ENCODE measurements at regions not wholly inside any gene's neighbourhood (a gene's known extent, or its start where the extent isn't known, plus 50 kb on each side); places are given as distances from the start of the nearest gene placed in this dataset.

DNA sequence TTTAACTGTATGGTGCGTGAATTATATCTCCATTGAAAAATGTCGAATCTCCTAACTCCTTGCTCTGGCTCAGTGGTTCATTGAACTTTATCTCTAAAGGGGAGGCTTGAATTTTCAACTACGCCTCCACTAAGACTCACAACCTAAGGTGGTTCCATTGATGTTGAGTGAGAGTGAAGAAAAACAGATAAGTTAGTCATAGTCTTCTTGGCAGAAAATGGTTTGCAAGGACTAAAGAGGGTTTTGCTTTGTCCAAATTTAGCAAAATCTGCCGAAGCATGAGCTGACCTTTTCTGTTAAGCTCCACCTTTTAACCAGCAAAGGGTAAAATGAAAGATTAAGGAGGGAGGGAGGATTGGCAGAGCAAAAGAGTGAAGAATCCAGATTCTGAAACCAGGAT lies 290.2 kb upstream of the SPTLC3 start:
- ATAC-seq, result no peak
- TF ChIP-seq ZNF8 (CRISPR knock-in tag; IDR thresholded peaks at IDR 0.05) (no peak), ZC3H10 (CRISPR knock-in tag; IDR thresholded peaks at IDR 0.05) (no peak), PPARA (CRISPR knock-in tag; IDR thresholded peaks at IDR 0.05; ENCODE audit: borderline replicate concordance) (no peak), TCF4 (CRISPR knock-in tag; IDR thresholded peaks at IDR 0.05; ENCODE audit: borderline replicate concordance) (no peak), ISL1 (CRISPR knock-in tag; IDR thresholded peaks at IDR 0.05) (no peak), ZNF70 (CRISPR knock-in tag; IDR thresholded peaks at IDR 0.05) (no peak), SNAI2 (CRISPR knock-in tag; IDR thresholded peaks at IDR 0.05) (no peak), BACH2 (CRISPR knock-in tag; IDR thresholded peaks at IDR 0.05; ENCODE audit: borderline replicate concordance) (no peak), GLIS3 (CRISPR knock-in tag; IDR thresholded peaks at IDR 0.05) (no peak), ARNTL (CRISPR knock-in tag; IDR thresholded peaks at IDR 0.05; ENCODE audit: borderline replicate concordance, low read depth) (no peak), CSRNP3 (CRISPR knock-in tag; IDR thresholded peaks at IDR 0.05) (no peak), ZNF565 (CRISPR knock-in tag; conservative IDR thresholded peaks at IDR 0.05; ENCODE audit: low read depth) (no peak), RARB (CRISPR knock-in tag; IDR thresholded peaks at IDR 0.05) (no peak), ZFP3 (CRISPR knock-in tag; IDR thresholded peaks at IDR 0.05) (no peak)
- TF ChIP-seq, protein P1, sequence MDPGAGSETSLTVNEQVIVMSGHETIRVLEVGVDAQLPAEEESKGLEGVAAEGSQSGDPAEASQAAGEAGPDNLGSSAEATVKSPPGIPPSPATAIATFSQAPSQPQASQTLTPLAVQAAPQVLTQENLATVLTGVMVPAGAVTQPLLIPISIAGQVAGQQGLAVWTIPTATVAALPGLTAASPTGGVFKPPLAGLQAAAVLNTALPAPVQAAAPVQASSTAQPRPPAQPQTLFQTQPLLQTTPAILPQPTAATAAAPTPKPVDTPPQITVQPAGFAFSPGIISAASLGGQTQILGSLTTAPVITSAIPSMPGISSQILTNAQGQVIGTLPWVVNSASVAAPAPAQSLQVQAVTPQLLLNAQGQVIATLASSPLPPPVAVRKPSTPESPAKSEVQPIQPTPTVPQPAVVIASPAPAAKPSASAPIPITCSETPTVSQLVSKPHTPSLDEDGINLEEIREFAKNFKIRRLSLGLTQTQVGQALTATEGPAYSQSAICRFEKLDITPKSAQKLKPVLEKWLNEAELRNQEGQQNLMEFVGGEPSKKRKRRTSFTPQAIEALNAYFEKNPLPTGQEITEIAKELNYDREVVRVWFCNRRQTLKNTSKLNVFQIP (CRISPR knock-in tag; IDR thresholded peaks at IDR 0.05; ENCODE audit: borderline replicate concordance, low read depth), result no peak
- TF ChIP-seq, protein P2, sequence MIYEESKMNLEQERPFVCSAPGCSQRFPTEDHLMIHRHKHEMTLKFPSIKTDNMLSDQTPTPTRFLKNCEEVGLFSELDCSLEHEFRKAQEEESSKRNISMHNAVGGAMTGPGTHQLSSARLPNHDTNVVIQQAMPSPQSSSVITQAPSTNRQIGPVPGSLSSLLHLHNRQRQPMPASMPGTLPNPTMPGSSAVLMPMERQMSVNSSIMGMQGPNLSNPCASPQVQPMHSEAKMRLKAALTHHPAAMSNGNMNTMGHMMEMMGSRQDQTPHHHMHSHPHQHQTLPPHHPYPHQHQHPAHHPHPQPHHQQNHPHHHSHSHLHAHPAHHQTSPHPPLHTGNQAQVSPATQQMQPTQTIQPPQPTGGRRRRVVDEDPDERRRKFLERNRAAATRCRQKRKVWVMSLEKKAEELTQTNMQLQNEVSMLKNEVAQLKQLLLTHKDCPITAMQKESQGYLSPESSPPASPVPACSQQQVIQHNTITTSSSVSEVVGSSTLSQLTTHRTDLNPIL (CRISPR knock-in tag; IDR thresholded peaks at IDR 0.05; ENCODE audit: low read depth), result no peak

GRCh38 chr20:12721636-12722035 lies 287.1 kb upstream of the SPTLC3 start:
- TF ChIP-seq ESRRG (CRISPR knock-in tag; IDR thresholded peaks at IDR 0.05) (no peak), GLIS3 (CRISPR knock-in tag; IDR thresholded peaks at IDR 0.05) (no peak), SNAI2 (CRISPR knock-in tag; IDR thresholded peaks at IDR 0.05) (no peak), OSR1 (CRISPR knock-in tag; IDR thresholded peaks at IDR 0.05) (no peak), ZNF70 (CRISPR knock-in tag; IDR thresholded peaks at IDR 0.05) (no peak), TCF4 (CRISPR knock-in tag; IDR thresholded peaks at IDR 0.05; ENCODE audit: borderline replicate concordance) (no peak), ARNTL (CRISPR knock-in tag; IDR thresholded peaks at IDR 0.05; ENCODE audit: borderline replicate concordance, low read depth) (no peak), CSRNP3 (CRISPR knock-in tag; IDR thresholded peaks at IDR 0.05) (no peak), CSDC2 (CRISPR knock-in tag; IDR thresholded peaks at IDR 0.05) (no peak), ZFP3 (CRISPR knock-in tag; IDR thresholded peaks at IDR 0.05) (no peak), PPARA (CRISPR knock-in tag; IDR thresholded peaks at IDR 0.05; ENCODE audit: borderline replicate concordance) (no peak), ISL1 (CRISPR knock-in tag; IDR thresholded peaks at IDR 0.05) (no peak), ZC3H10 (CRISPR knock-in tag; IDR thresholded peaks at IDR 0.05) (no peak), RARB (CRISPR knock-in tag; IDR thresholded peaks at IDR 0.05) (no peak), BACH2 (CRISPR knock-in tag; IDR thresholded peaks at IDR 0.05; ENCODE audit: borderline replicate concordance) (no peak), ZNF565 (CRISPR knock-in tag; conservative IDR thresholded peaks at IDR 0.05; ENCODE audit: low read depth) (no peak)
- TF ChIP-seq, protein P3, sequence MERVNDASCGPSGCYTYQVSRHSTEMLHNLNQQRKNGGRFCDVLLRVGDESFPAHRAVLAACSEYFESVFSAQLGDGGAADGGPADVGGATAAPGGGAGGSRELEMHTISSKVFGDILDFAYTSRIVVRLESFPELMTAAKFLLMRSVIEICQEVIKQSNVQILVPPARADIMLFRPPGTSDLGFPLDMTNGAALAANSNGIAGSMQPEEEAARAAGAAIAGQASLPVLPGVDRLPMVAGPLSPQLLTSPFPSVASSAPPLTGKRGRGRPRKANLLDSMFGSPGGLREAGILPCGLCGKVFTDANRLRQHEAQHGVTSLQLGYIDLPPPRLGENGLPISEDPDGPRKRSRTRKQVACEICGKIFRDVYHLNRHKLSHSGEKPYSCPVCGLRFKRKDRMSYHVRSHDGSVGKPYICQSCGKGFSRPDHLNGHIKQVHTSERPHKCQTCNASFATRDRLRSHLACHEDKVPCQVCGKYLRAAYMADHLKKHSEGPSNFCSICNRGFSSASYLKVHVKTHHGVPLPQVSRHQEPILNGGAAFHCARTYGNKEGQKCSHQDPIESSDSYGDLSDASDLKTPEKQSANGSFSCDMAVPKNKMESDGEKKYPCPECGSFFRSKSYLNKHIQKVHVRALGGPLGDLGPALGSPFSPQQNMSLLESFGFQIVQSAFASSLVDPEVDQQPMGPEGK (CRISPR knock-in tag; IDR thresholded peaks at IDR 0.05; ENCODE audit: borderline replicate concordance), result no peak
- TF ChIP-seq, protein P1 (CRISPR knock-in tag; IDR thresholded peaks at IDR 0.05; ENCODE audit: borderline replicate concordance, low read depth), result no peak
- TF ChIP-seq, protein P4, sequence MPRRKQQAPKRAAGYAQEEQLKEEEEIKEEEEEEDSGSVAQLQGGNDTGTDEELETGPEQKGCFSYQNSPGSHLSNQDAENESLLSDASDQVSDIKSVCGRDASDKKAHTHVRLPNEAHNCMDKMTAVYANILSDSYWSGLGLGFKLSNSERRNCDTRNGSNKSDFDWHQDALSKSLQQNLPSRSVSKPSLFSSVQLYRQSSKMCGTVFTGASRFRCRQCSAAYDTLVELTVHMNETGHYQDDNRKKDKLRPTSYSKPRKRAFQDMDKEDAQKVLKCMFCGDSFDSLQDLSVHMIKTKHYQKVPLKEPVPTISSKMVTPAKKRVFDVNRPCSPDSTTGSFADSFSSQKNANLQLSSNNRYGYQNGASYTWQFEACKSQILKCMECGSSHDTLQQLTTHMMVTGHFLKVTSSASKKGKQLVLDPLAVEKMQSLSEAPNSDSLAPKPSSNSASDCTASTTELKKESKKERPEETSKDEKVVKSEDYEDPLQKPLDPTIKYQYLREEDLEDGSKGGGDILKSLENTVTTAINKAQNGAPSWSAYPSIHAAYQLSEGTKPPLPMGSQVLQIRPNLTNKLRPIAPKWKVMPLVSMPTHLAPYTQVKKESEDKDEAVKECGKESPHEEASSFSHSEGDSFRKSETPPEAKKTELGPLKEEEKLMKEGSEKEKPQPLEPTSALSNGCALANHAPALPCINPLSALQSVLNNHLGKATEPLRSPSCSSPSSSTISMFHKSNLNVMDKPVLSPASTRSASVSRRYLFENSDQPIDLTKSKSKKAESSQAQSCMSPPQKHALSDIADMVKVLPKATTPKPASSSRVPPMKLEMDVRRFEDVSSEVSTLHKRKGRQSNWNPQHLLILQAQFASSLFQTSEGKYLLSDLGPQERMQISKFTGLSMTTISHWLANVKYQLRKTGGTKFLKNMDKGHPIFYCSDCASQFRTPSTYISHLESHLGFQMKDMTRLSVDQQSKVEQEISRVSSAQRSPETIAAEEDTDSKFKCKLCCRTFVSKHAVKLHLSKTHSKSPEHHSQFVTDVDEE (CRISPR knock-in tag; IDR thresholded peaks at IDR 0.05), result no peak
- no peak for ATAC-seq
